PC-3 (cell line): ENCODE measurements at regions not wholly inside any gene's neighbourhood (a gene's known extent, or its start where the extent isn't known, plus 50 kb on each side); places are given as distances from the start of the nearest gene placed in this dataset.

ENCODE experiments used
- CTCF ChIP-seq: fragments of 300-600 bp; sonication (generic); conservative IDR thresholded peaks from 2 replicates; pipeline ENCODE4 v1.5.1; 2017; ENCODE audit warnings: antibody characterized with exemption, low read depth, mild to moderate bottlenecking, low read length
- EZH2 ChIP-seq: fragments of 300-600 bp; sonication (generic); IDR thresholded peaks from one replicate; pipeline ENCODE4 v1.6.1; 2017; ENCODE audit warnings: antibody characterized with exemption, mild to moderate bottlenecking, low read length; ENCODE audit not compliant: unreplicated experiment
- EZH2phosphoT487 ChIP-seq: fragments of 300-600 bp; sonication (generic); IDR thresholded peaks from 2 replicates; pipeline ENCODE4 v1.6.1; 2018; ENCODE audit warnings: mild to moderate bottlenecking, antibody characterized with exemption, low read length, borderline replicate concordance

DNA sequence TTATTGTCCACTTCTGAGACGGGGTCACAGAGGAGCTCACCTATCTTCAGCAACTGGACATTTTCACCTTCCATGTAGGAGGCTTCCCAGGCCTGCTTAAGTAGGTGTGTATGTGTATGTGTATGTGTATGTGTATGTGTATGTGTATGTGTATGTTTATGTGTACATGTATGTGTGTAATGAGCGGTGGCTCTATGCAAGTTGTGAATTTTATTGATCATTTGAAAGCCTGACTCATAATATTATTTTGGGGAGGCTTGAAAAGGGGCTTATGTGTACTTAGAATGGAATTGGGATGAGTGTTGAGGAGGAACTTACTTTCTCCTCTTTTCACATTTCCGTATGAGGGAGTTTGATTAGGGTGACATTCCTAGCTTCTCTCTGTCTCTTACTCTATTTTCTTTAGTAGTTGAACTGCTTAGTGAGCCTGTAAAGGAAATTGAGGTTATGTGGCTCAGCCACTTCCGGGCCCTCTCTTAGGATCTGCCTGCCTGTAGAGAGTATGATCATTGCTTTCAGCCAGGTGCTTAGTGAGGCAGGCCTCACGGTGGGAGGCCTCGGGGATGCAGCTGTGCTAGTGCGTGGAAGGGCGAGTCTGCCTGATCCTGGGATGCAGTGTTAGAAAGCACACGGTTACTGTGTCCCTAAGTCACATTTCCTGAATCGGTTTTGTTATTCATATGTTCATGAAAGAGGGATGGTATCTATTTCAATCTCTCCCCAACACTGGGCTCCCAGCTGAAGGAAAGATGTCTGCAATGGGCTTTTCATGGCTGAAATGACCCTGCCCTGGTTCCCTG lies 61.0 kb downstream of the IER5 start:
- no peak for TF ChIP-seq CTCF
- no peak for TF ChIP-seq EZH2
- TF ChIP-seq EZH2phosphoT487: no peak
